NCI-H2196 treated with DMSO at 0.1 percent for 48 hours (cell line): ENCODE measurements at regions not wholly inside any gene's neighbourhood (a gene's known extent, or its start where the extent isn't known, plus 50 kb on each side); places are given as distances from the start of the nearest gene placed in this dataset.

Source experiments
- DNase-seq: peaks from one replicate; lab custom pipeline; 2025; ENCODE audit not compliant: unreplicated experiment; lab: John Stamatoyannopoulos, UW

- DNase-seq, result no peak
Observed at GRCh38 chr6:169048185-169048864, 205.3 kb downstream of the THBS2 start.

- no peak for DNase-seq
Observed at GRCh38 chr6:169047345-169047744, 206.3 kb downstream of the THBS2 start.

GRCh38 chr6:169046483-169047192 is 207.0 kb downstream of the THBS2 start:
- DNase-seq, result no peak

- DNase-seq, result no peak
Observed at GRCh38 chr6:169046021-169046420, 207.6 kb downstream of the THBS2 start.

- peak; percentile 50 for DNase-seq
Observed at GRCh38 chr6:169045486-169045885, 208.2 kb downstream of the THBS2 start.

- no peak for DNase-seq
Observed at GRCh38 chr6:169044381-169045230, 209.0 kb downstream of the THBS2 start.

GRCh38 chr6:169042061-169042460 is 211.6 kb downstream of the THBS2 start:
- no peak for DNase-seq

GRCh38 chr6:169041078-169041477 is 212.6 kb downstream of the THBS2 start:
- no peak for DNase-seq

- DNase-seq, result no peak
Observed at GRCh38 chr6:169038691-169039090, 215.0 kb downstream of the THBS2 start.

GRCh38 chr6:169035385-169036240 is 218.0 kb downstream of the THBS2 start:
- DNase-seq, result no peak

- DNase-seq, result no peak
Observed at GRCh38 chr6:169034516-169035167, 219.0 kb downstream of the THBS2 start.

GRCh38 chr6:169029861-169030260 is 223.8 kb downstream of the THBS2 start:
- no peak for DNase-seq

GRCh38 chr6:169028343-169028742 is 225.3 kb downstream of the THBS2 start:
- DNase-seq, result no peak

GRCh38 chr6:169026175-169026574 is 227.5 kb downstream of the THBS2 start:
- DNase-seq, result no peak

- DNase-seq, result no peak
Observed at GRCh38 chr6:169024047-169024660, 229.5 kb downstream of the THBS2 start.

GRCh38 chr6:169023161-169023874 is 230.3 kb downstream of the THBS2 start:
- no peak for DNase-seq

- DNase-seq, result no peak
Observed at GRCh38 chr6:169022079-169022478, 231.6 kb downstream of the THBS2 start.

- no peak for DNase-seq
Observed at GRCh38 chr6:169020821-169021220, 232.8 kb downstream of the THBS2 start.
